Vagina (tissue), 2 donors: ENCODE measurements at regions not wholly inside any gene's neighbourhood (a gene's known extent, or its start where the extent isn't known, plus 50 kb on each side); places are given as distances from the start of the nearest gene placed in this dataset.

Experiments
- CTCF ChIP-seq, 3 experiments: fragments of 450-650 bp in 2 of 3; fragments of 200-600 bp in 1 of 3; sonication (generic) in 1 of 3; IDR thresholded peaks; one replicate each; pipeline ENCODE4 v1.5.1; 2017 to 2019; ENCODE audit warnings: antibody characterized with exemption in 3 of 3, mild to moderate bottlenecking in 2 of 3, moderate library complexity in 2 of 3
- POLR2A ChIP-seq, 2 donors: fragments of 450-650 bp; IDR thresholded peaks; one replicate each; pipeline ENCODE4 v1.6.1; 2017; ENCODE audit warnings: antibody characterized with exemption in 2 of 2, mild to moderate bottlenecking in 2 of 2, moderate library complexity in 2 of 2
- POLR2AphosphoS5 ChIP-seq, 2 donors: sonication (generic); formaldehyde crosslinking; IDR thresholded peaks; one replicate each; pipeline ENCODE4 v1.9.0; 2017; ENCODE audit warnings: antibody characterized with exemption in 2 of 2, mild to moderate bottlenecking in 2 of 2, low read depth in 1 of 2; ENCODE audit not compliant: insufficient read depth in 1 of 2

GRCh38 chr12:128178565-128178964 lies 88.4 kb upstream of the TMEM132C start:
- TF ChIP-seq POLR2AphosphoS5 (IDR thresholded peaks at IDR 0.05; ENCODE audit: insufficient read depth in 1 of 2, low read depth in 1 of 2) (no peak), POLR2A (IDR thresholded peaks at IDR 0.05) (no peak), CTCF (IDR thresholded peaks at IDR 0.05) (no peak)
